Neural cell (in vitro differentiated cells): ENCODE measurements at regions not wholly inside any gene's neighbourhood (a gene's known extent, or its start where the extent isn't known, plus 50 kb on each side); places are given as distances from the start of the nearest gene placed in this dataset.

Source experiments
- EZH2 ChIP-seq: fragments of 200-600, 300-800 bp; shearing (Covaris generic), sonication (generic); IDR thresholded peaks from 2 replicates; pipeline ENCODE4 v1.6.1; 2014; ENCODE audit warnings: antibody characterized with exemption, low read length, borderline replicate concordance, mild to moderate bottlenecking; ENCODE audit not compliant: insufficient read depth, poor library complexity, severe bottlenecking
- POLR2AphosphoS5 ChIP-seq: IDR thresholded peaks from 2 replicates; pipeline ENCODE4 v1.6.1; 2012
- TF ChIP-seq, protein P1 (sequence below): IDR thresholded peaks from 2 replicates; pipeline ENCODE4 v1.6.1; 2012; ENCODE audit warnings: borderline replicate concordance
- TF ChIP-seq, protein P2 (sequence below): fragments of 450-650 bp; IDR thresholded peaks from 2 replicates; pipeline ENCODE4 v1.5.1; 2014; ENCODE audit warnings: antibody characterized with exemption, mild to moderate bottlenecking, moderate library complexity; ENCODE audit not compliant: poor library complexity, severe bottlenecking

DNA sequence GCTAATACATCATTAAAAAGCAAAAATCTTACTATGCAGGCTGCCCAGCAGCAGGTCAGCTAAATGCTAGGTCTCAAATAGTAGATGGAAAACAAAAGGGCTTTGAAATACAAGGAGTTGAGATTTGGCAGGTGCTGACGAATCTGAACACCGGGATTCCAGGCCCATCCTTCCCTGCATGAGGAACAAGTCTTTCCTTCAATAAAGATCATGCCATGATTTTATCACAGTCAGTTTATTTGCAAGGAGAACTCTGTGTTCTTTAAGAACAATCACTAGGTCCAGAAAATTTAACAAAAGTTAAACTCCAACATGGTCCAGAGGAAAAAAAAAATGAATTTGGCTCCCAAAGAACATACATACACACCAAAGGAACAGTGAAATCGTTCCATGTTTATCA lies 551.4 kb downstream of the SLITRK6 start:
- TF ChIP-seq, protein P1, sequence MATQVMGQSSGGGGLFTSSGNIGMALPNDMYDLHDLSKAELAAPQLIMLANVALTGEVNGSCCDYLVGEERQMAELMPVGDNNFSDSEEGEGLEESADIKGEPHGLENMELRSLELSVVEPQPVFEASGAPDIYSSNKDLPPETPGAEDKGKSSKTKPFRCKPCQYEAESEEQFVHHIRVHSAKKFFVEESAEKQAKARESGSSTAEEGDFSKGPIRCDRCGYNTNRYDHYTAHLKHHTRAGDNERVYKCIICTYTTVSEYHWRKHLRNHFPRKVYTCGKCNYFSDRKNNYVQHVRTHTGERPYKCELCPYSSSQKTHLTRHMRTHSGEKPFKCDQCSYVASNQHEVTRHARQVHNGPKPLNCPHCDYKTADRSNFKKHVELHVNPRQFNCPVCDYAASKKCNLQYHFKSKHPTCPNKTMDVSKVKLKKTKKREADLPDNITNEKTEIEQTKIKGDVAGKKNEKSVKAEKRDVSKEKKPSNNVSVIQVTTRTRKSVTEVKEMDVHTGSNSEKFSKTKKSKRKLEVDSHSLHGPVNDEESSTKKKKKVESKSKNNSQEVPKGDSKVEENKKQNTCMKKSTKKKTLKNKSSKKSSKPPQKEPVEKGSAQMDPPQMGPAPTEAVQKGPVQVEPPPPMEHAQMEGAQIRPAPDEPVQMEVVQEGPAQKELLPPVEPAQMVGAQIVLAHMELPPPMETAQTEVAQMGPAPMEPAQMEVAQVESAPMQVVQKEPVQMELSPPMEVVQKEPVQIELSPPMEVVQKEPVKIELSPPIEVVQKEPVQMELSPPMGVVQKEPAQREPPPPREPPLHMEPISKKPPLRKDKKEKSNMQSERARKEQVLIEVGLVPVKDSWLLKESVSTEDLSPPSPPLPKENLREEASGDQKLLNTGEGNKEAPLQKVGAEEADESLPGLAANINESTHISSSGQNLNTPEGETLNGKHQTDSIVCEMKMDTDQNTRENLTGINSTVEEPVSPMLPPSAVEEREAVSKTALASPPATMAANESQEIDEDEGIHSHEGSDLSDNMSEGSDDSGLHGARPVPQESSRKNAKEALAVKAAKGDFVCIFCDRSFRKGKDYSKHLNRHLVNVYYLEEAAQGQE = no peak
- TF ChIP-seq, protein P2, sequence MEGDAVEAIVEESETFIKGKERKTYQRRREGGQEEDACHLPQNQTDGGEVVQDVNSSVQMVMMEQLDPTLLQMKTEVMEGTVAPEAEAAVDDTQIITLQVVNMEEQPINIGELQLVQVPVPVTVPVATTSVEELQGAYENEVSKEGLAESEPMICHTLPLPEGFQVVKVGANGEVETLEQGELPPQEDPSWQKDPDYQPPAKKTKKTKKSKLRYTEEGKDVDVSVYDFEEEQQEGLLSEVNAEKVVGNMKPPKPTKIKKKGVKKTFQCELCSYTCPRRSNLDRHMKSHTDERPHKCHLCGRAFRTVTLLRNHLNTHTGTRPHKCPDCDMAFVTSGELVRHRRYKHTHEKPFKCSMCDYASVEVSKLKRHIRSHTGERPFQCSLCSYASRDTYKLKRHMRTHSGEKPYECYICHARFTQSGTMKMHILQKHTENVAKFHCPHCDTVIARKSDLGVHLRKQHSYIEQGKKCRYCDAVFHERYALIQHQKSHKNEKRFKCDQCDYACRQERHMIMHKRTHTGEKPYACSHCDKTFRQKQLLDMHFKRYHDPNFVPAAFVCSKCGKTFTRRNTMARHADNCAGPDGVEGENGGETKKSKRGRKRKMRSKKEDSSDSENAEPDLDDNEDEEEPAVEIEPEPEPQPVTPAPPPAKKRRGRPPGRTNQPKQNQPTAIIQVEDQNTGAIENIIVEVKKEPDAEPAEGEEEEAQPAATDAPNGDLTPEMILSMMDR = no peak
- TF ChIP-seq POLR2AphosphoS5 = no peak
- no peak for TF ChIP-seq EZH2
